HCT116 (cell line): ENCODE measurements at regions not wholly inside any gene's neighbourhood (a gene's known extent, or its start where the extent isn't known, plus 50 kb on each side); places are given as distances from the start of the nearest gene placed in this dataset.

ENCODE experiments used
- ATAC-seq: fragments of 200-7000 bp; cut with Tn5 transposase; 2 replicates; pipeline ENCODE4 v1.9.1; 2020; ENCODE audit warnings: mild to moderate bottlenecking, moderate library complexity
- BruUV-seq: library from RNA; stranded (reverse); fragments of 400-500 nt; replicated peaks from 2 replicates; lab custom pipeline; 2021; lab: Mats Ljungman, UMichigan
- CTCF ChIA-PET: fragments of 300-600 bp; sonication (Branson Sonifier 250); formaldehyde crosslinking; loops from one replicate; lab custom pipeline; 2021; ENCODE audit warnings: antibody characterized with exemption; lab: Charles Lee
- POLR2A ChIA-PET: fragments of 300-600, 350-600 bp; sonication (Branson Sonifier 250); formaldehyde crosslinking; loops from one replicate; lab custom pipeline; 2021; ENCODE audit warnings: antibody characterized with exemption; lab: Charles Lee
- RAD21 ChIA-PET, 2 experiments: fragments of 300-600 bp; sonication (Branson Sonifier 250); formaldehyde crosslinking; loops; one replicate each; lab custom pipeline; 2023; ENCODE audit warnings: low total read pairs in 2 of 2; ENCODE audit not compliant: uncharacterized antibody in 2 of 2, unreplicated experiment in 2 of 2, low non-redundant PET in 1 of 2; lab: Charles Lee
- DNase-seq: peaks from one replicate; pipeline ENCODE4 v3.0.0-alpha.2; 2010; ENCODE audit warnings: low read depth, low spot score
- H2AFZ ChIP-seq: fragments of 200-600 bp; shearing (Covaris generic), sonication (generic); 2 replicates; pipeline ENCODE4 v1.6.1; 2017; ENCODE audit warnings: low read depth, mixed run types, mixed read lengths, antibody characterized with exemption, low read length; ENCODE audit not compliant: poor library complexity, severe bottlenecking
- H3K27ac ChIP-seq: 2 replicates; pipeline ENCODE4 v1.5.1; 2012; ENCODE audit warnings: low read depth, low read length
- H3K27me3 ChIP-seq: fragments of 200-600 bp; sonication (generic); 2 replicates; pipeline ENCODE4 v1.6.1; 2016; ENCODE audit warnings: mixed run types, low read length, mixed read lengths; ENCODE audit not compliant: insufficient read depth
- H3K36me3 ChIP-seq, 2 experiments: fragments of 200-500 bp in 1 of 2; fragments of 200-600 bp in 1 of 2; sonication (Bioruptor generic) in 1 of 2; sonication (generic) in 1 of 2; 2 replicates each; pipeline versions ENCODE4 v1.5.1 to v1.6.1; 2014 to 2016; ENCODE audit warnings: low read length in 2 of 2, inconsistent platforms in 1 of 2, mixed read lengths in 1 of 2, mixed run types in 1 of 2; ENCODE audit not compliant: insufficient read depth in 2 of 2, control insufficient read depth in 1 of 2
- H3K4me1 ChIP-seq, 2 experiments: fragments of 200-600 bp in 1 of 2; sonication (generic) in 1 of 2; 2 replicates each; pipeline versions ENCODE4 v1.5.1 to v1.6.1; 2012 to 2017; ENCODE audit warnings: low read length in 2 of 2, inconsistent platforms in 1 of 2, mild to moderate bottlenecking in 1 of 2, mixed read lengths in 1 of 2, mixed run types in 1 of 2, moderate library complexity in 1 of 2; ENCODE audit not compliant: insufficient read depth in 2 of 2, control insufficient read depth in 1 of 2
- H3K4me2 ChIP-seq: fragments of 200-600 bp; sonication (generic); 2 replicates; pipeline ENCODE4 v1.6.1; 2017; ENCODE audit warnings: mixed run types, low read length, mixed read lengths
- H3K4me3 ChIP-seq, 2 experiments: fragments of 200-600 bp in 1 of 2; sonication (generic) in 1 of 2; replicated peaks in 1 of 2; 2 replicates each; pipeline ENCODE4 v1.5.1; 2011 to 2016; ENCODE audit warnings: low read length in 2 of 2, control low read depth in 1 of 2, low read depth in 1 of 2, mild to moderate bottlenecking in 1 of 2, mixed read lengths in 1 of 2, mixed run types in 1 of 2
- H3K79me2 ChIP-seq: fragments of 200-600 bp; sonication (generic); 2 replicates; pipeline ENCODE4 v1.6.1; 2017; ENCODE audit warnings: mild to moderate bottlenecking, mixed run types, low read length, moderate library complexity, mixed read lengths; ENCODE audit not compliant: insufficient read depth
- H3K9ac ChIP-seq: fragments of 200-600 bp; sonication (generic); 2 replicates; pipeline ENCODE4 v1.6.1; 2016; ENCODE audit warnings: low read length, mixed read lengths
- H3K9me2 ChIP-seq: fragments of 200-600 bp; sonication (generic), shearing (Covaris generic); 2 replicates; pipeline ENCODE4 v1.6.1; 2017; ENCODE audit warnings: mixed run types, mild to moderate bottlenecking, moderate library complexity; ENCODE audit not compliant: insufficient read depth
- H3K9me3 ChIP-seq, 2 experiments: fragments of 200-500 bp in 1 of 2; fragments of 200-600 bp in 1 of 2; sonication (Bioruptor generic) in 1 of 2; sonication (generic) in 1 of 2; 2 replicates each; pipeline ENCODE4 v1.6.1; 2014 to 2017; ENCODE audit warnings: low read length in 2 of 2, mixed read lengths in 2 of 2, inconsistent platforms in 1 of 2, low read depth in 1 of 2, mild to moderate bottlenecking in 1 of 2, mixed run types in 1 of 2, moderate library complexity in 1 of 2; ENCODE audit not compliant: control insufficient read depth in 1 of 2, insufficient read depth in 1 of 2
- H4K20me1 ChIP-seq: fragments of 200-600 bp; sonication (generic), shearing (Covaris generic); 2 replicates; pipeline ENCODE4 v1.6.1; 2017; ENCODE audit warnings: mixed run types, mild to moderate bottlenecking, moderate library complexity; ENCODE audit not compliant: insufficient read depth
- CEBPB ChIP-seq: IDR thresholded peaks from 2 replicates; pipeline ENCODE4 v1.6.1; 2012; ENCODE audit warnings: low read depth
- EGR1 ChIP-seq: IDR thresholded peaks from 2 replicates; pipeline ENCODE4 v1.6.1; 2012; ENCODE audit warnings: low read depth
- ELF1 ChIP-seq: IDR thresholded peaks from 2 replicates; pipeline ENCODE4 v1.6.1; 2012; ENCODE audit warnings: low read depth, borderline replicate concordance
- EZH2 ChIP-seq: fragments of 200-600 bp; sonication (generic); IDR thresholded peaks from 2 replicates; pipeline ENCODE4 v1.6.1; 2017; ENCODE audit warnings: antibody characterized with exemption, mixed run types
- FOSL1 ChIP-seq: IDR thresholded peaks from 2 replicates; pipeline ENCODE4 v1.6.1; 2012; ENCODE audit warnings: low read depth
- SP1 ChIP-seq: IDR thresholded peaks from 2 replicates; pipeline ENCODE4 v1.6.1; 2012; ENCODE audit warnings: low read depth
- TCF7L2 ChIP-seq: IDR thresholded peaks from 2 replicates; pipeline ENCODE4 v1.7.0; 2011; ENCODE audit warnings: borderline replicate concordance, inconsistent platforms; ENCODE audit not compliant: insufficient read depth, insufficient read length; ENCODE audit errors: extremely low read depth
- YY1 ChIP-seq: IDR thresholded peaks from 2 replicates; pipeline ENCODE4 v1.6.1; 2011; ENCODE audit warnings: low read length, low read depth, moderate library complexity, mild to moderate bottlenecking; ENCODE audit not compliant: insufficient replicate concordance; ENCODE audit errors: extremely low read depth
- ZFX ChIP-seq: fragments of 450-650 bp; IDR thresholded peaks from 2 replicates; pipeline ENCODE4 v1.6.1; 2017
- intact Hi-C: fragments of 100-400 bp; cut with micrococcal nuclease; formaldehyde crosslinking; loops from 2 replicates; pipeline ENCODE4 v1.10.0; 2022
- TF ChIP-seq, protein P1 (sequence below), 3 experiments: fragments of 200-600 bp in 1 of 3; sonication (generic) in 1 of 3; IDR thresholded peaks in 2 of 3; conservative IDR thresholded peaks in 1 of 3; 2 replicates each; pipeline ENCODE4 v1.5.1; 2012 to 2017; ENCODE audit warnings: low read depth in 2 of 3, low read length in 2 of 3, antibody characterized with exemption in 1 of 3, borderline replicate concordance in 1 of 3, control low read depth in 1 of 3, mild to moderate bottlenecking in 1 of 3, mixed read lengths in 1 of 3, mixed run types in 1 of 3, moderate library complexity in 1 of 3; ENCODE audit not compliant: insufficient read depth in 1 of 3
- TF ChIP-seq, protein P2 (sequence below): IDR thresholded peaks from 2 replicates; pipeline ENCODE4 v1.6.1; 2012

DNA sequence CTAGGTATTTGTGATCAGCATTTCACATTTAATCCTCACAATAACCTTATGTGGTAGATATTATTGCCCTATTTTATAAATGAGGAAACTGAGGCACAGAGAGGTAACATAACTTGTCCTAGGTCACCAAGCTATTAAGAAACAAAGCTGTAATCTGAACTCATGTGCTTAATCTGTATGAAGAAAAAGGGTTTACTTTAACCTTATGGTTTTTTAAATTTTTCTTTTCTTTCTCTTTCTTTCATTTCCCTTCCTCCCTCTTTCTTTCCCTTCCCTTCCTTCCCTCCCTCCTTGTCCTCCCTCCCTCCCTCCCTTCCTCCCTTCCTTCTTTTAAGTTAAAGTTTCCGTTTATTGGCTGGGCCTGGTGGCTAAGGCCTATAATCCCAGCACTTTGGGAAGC is 105.2 kb upstream of the AMZ2 start:
- H4K20me1 ChIP-seq, result no peaks in the 10 kb centered on the region
- H3K27me3 ChIP-seq, result no peaks in the 10 kb centered on the region
- ATAC-seq (no peak), DNase-seq (no peak)
- ChIA-PET RAD21 (no interaction called here), CTCF (no interaction called here), POLR2A (no interaction called here)
- H3K9me3 ChIP-seq, result no peaks in the 10 kb centered on the region
- no peaks in the 10 kb centered on the region for H3K9me2 ChIP-seq
- H3K27ac ChIP-seq, result no peak overlapping the region
- no peak overlapping the region for H2AFZ ChIP-seq
- no peak overlapping the region for H3K4me3 ChIP-seq
- H3K79me2 ChIP-seq, result no peaks in the 10 kb centered on the region
- H3K4me1 ChIP-seq, result no peaks in the 10 kb centered on the region
- TF ChIP-seq FOSL1, result no peak
- TF ChIP-seq YY1, result no peak
- no peaks in the 10 kb centered on the region for H3K36me3 ChIP-seq
- no TSS peak for BruUV-seq
- intact Hi-C loops, result no loop called here
- H3K4me2 ChIP-seq, result no peak overlapping the region
- no peak overlapping the region for H3K9ac ChIP-seq

DNA sequence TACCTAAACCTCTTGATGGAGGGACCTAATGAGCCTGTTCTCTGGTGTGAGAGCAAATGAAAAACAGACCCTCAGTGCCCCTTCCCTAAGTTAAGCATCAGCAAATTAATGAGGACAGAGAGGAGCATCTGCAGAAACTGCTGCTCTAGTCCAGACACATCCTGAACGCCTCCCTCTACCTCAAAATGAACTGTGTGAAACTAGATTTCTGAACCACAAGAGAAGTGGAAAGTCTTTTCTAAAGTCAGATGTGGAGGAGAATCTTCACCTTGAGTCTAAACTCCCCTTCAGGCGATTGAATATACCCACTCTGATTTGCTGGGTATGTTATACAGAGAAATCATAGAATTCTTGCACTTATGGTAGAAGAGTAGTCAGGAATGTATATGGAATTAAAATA is 104.4 kb upstream of the AMZ2 start:
- no peak for DNase-seq
- intact Hi-C loops, result no loop called here
- H3K9ac ChIP-seq, result no peak overlapping the region
- no peak overlapping the region for H3K4me2 ChIP-seq
- H3K36me3 ChIP-seq, result no peaks in the 10 kb centered on the region
- H3K79me2 ChIP-seq, result no peaks in the 10 kb centered on the region
- POLR2A ChIA-PET, result no interaction called here
- RAD21 ChIA-PET, result no interaction called here
- BruUV-seq, result no TSS peak
- H3K9me2 ChIP-seq, result no peaks in the 10 kb centered on the region
- no peak overlapping the region for H3K27ac ChIP-seq
- no peaks in the 10 kb centered on the region for H3K9me3 ChIP-seq
- CTCF ChIA-PET, result no interaction called here
- H3K27me3 ChIP-seq, result no peaks in the 10 kb centered on the region
- no peaks in the 10 kb centered on the region for H4K20me1 ChIP-seq
- TF ChIP-seq, protein P1, sequence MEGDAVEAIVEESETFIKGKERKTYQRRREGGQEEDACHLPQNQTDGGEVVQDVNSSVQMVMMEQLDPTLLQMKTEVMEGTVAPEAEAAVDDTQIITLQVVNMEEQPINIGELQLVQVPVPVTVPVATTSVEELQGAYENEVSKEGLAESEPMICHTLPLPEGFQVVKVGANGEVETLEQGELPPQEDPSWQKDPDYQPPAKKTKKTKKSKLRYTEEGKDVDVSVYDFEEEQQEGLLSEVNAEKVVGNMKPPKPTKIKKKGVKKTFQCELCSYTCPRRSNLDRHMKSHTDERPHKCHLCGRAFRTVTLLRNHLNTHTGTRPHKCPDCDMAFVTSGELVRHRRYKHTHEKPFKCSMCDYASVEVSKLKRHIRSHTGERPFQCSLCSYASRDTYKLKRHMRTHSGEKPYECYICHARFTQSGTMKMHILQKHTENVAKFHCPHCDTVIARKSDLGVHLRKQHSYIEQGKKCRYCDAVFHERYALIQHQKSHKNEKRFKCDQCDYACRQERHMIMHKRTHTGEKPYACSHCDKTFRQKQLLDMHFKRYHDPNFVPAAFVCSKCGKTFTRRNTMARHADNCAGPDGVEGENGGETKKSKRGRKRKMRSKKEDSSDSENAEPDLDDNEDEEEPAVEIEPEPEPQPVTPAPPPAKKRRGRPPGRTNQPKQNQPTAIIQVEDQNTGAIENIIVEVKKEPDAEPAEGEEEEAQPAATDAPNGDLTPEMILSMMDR (IDR thresholded peaks at IDR 0.05 in 2 of 3, conservative IDR thresholded peaks at IDR 0.05 in 1 of 3; ENCODE audit: borderline replicate concordance in 1 of 3, insufficient read depth in 1 of 3, low read depth in 2 of 3, low read length in 2 of 3), result no peak
- TF ChIP-seq ZFX (no peak), TCF7L2 (no peak), ELF1 (no peak), EZH2 (no peak), CEBPB (no peak), EGR1 (no peak), SP1 (no peak)
- TF ChIP-seq, protein P2, sequence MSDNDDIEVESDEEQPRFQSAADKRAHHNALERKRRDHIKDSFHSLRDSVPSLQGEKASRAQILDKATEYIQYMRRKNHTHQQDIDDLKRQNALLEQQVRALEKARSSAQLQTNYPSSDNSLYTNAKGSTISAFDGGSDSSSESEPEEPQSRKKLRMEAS, result no peak
- TF ChIP-seq, all 23 proteins: peak for 0
- ATAC-seq, result no peak
- Histone ChIP-seq H2AFZ (no peak overlapping the region), H3K4me3 (no peak overlapping the region), H3K4me1 (no peaks in the 10 kb centered on the region)
